ENCODE measurements at regions not wholly inside any gene's neighbourhood (a gene's known extent, or its start where the extent isn't known, plus 50 kb on each side); places are given as distances from the start of the nearest gene placed in this dataset.

GRCh38 chr13:97135883-97136282, 86.2 kb upstream of the MBNL2 start:
- no peak for DNase-seq (ENCODE audit: low spot score)

GRCh38 chr13:97136418-97136817, 85.7 kb upstream of the MBNL2 start:
- no peak for DNase-seq (ENCODE audit: low spot score)

GRCh38 chr13:97139691-97140090, 82.4 kb upstream of the MBNL2 start:
- no peak for DNase-seq (ENCODE audit: low spot score)

GRCh38 chr13:97140131-97140530, 82.0 kb upstream of the MBNL2 start:
- DNase-seq (ENCODE audit: low spot score), result no peak

DNA sequence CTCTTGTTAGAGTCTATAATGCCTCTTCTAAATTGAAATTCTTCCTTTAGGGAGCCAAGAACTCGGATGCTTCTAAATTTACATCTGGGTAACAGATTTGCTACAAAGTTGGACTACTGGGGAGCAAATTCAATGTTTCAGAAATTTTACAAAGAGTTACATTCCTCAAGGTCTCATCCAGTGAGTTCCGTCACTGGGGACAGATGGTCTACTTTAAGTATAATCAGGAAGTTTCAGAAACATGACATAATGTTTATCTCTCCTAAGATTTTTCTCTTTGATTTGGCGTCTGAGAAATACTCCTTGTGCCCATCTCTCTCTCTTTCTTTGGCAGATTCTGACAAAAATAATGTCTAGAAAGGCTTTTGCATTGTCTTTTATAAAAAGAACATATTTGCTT, 81.5 kb upstream of the MBNL2 start:
- no peak for DNase-seq (ENCODE audit: low spot score)

DNA sequence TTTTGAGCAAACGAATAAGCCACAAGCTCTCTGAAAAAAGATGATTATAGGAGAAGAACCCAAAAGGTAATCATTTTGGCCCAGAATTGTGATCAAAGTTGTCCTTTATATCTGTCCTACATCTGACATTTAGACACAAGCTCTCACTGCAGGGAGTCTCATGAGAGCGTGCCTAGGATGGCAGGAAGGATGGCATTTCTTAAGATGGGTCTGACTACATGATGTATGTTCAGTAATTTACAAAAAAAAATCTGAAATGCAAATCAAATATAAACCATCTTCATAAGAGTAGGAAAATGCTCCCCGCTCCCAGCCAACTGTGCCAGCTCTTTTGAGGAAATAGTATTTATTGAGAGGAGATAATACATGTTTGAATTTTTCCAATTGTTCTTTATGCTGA, 81.0 kb upstream of the MBNL2 start:
- DNase-seq (ENCODE audit: low spot score), result no peak

GRCh38 chr13:97141564-97142005, 80.5 kb upstream of the MBNL2 start:
- DNase-seq (ENCODE audit: low spot score), result peak; percentile 69

DNA sequence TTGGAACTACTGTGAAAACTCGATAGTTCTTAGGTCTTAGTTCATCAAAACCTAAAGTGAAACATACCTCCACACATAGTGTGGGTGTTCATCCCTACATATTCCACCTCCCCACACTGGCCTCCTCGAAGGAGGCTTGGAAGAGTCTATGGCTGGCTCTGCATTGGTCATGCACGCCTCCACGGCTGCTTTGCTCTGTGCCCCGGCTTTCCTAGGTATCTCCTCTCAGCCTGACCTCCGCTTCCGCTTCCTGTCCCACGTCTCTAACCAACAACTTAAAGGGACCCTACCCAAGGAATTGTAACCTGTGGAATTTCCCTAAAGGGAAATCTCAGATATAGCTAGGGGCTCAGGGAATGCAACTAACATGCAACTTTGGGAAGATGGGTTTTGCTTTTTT, 79.7 kb upstream of the MBNL2 start:
- DNase-seq (ENCODE audit: low spot score), result no peak

GRCh38 chr13:97145057-97145456, 77.1 kb upstream of the MBNL2 start:
- no peak for DNase-seq (ENCODE audit: low spot score)

GRCh38 chr13:97148894-97149293, 73.2 kb upstream of the MBNL2 start:
- no peak for DNase-seq (ENCODE audit: low spot score)

GRCh38 chr13:97160421-97160820, 61.7 kb upstream of the MBNL2 start:
- DNase-seq (ENCODE audit: low spot score), result no peak

GRCh38 chr13:97161582-97162231, 60.4 kb upstream of the MBNL2 start:
- DNase-seq (ENCODE audit: low spot score), result no peak

- DNase-seq (ENCODE audit: low spot score), result no peak
Measured at GRCh38 chr13:97165502-97166425, 56.4 kb upstream of the MBNL2 start.

GRCh38 chr13:97171136-97171535, 51.0 kb upstream of the MBNL2 start:
- no peak for DNase-seq (ENCODE audit: low spot score)

All from activated CD4-positive, alpha-beta T cell treated with anti-CD3 and anti-CD28 coated beads, Interleukin-2, Interleukin-4, amounts not matched to agents 100 ng/mL and 50 ng/mL, durations not matched to agents 16 hours and 8 hours (primary cell).